Keratinocyte (primary cell): ENCODE measurements at regions not wholly inside any gene's neighbourhood (a gene's known extent, or its start where the extent isn't known, plus 50 kb on each side); places are given as distances from the start of the nearest gene placed in this dataset.

Experiments
- CTCF ChIP-seq, 3 experiments: IDR thresholded peaks in 1 of 3; conservative IDR thresholded peaks in 1 of 3; optimal IDR thresholded peaks in 1 of 3; 2 replicates in 2 of 3; 3 replicates in 1 of 3; pipeline versions ENCODE3 to v1.5.1; 2011; ENCODE audit warnings: low read length in 3 of 3, mild to moderate bottlenecking in 3 of 3, moderate library complexity in 2 of 3, control low read depth in 1 of 3, inconsistent platforms in 1 of 3; ENCODE audit not compliant: insufficient read depth in 2 of 3; ENCODE audit errors: extremely low read depth in 1 of 3
- EZH2 ChIP-seq: IDR thresholded peaks from one replicate; pipeline ENCODE4 v1.6.1; 2012; ENCODE audit warnings: inconsistent platforms, mild to moderate bottlenecking, low read length, moderate library complexity

- TF ChIP-seq CTCF (optimal IDR thresholded peaks at IDR 0.05 in 1 of 3, IDR thresholded peaks at IDR 0.05 in 1 of 3, conservative IDR thresholded peaks at IDR 0.05 in 1 of 3; ENCODE audit: extremely low read depth in 1 of 3, insufficient read depth in 2 of 3, low read length in 3 of 3) = no peak
- no peak for TF ChIP-seq EZH2
These were observed 85.6 kb upstream of the RASGRF1 start for GRCh38 chr15:79176151-79176550.
